Osteocyte (in vitro differentiated cells): ENCODE measurements at regions not wholly inside any gene's neighbourhood (a gene's known extent, or its start where the extent isn't known, plus 50 kb on each side); places are given as distances from the start of the nearest gene placed in this dataset.

Experiments used
- DNase-seq: peaks from one replicate; pipeline ENCODE4 v3.0.0; 2021; ENCODE audit warnings: mixed read lengths; ENCODE audit not compliant: unreplicated experiment; ENCODE audit errors: extremely low spot score
- H3K27ac Mint-ChIP-seq: one replicate; pipeline ENCODE4 v1.8.0; 2021; ENCODE audit warnings: mild to moderate bottlenecking, mixed read lengths; ENCODE audit not compliant: unreplicated experiment
- H3K27me3 Mint-ChIP-seq: one replicate; pipeline ENCODE4 v1.8.0; 2021; ENCODE audit warnings: mixed read lengths; ENCODE audit not compliant: unreplicated experiment
- H3K36me3 Mint-ChIP-seq: one replicate; pipeline ENCODE4 v1.8.0; 2021; ENCODE audit warnings: mixed read lengths; ENCODE audit not compliant: unreplicated experiment
- H3K4me1 Mint-ChIP-seq: one replicate; pipeline ENCODE4 v1.8.0; 2021; ENCODE audit warnings: mixed read lengths; ENCODE audit not compliant: unreplicated experiment
- H3K4me3 Mint-ChIP-seq: one replicate; pipeline ENCODE4 v1.8.0; 2021; ENCODE audit warnings: mild to moderate bottlenecking, moderate library complexity, mixed read lengths; ENCODE audit not compliant: unreplicated experiment
- H3K9me3 Mint-ChIP-seq: one replicate; pipeline ENCODE4 v1.8.0; 2021; ENCODE audit warnings: mixed read lengths; ENCODE audit not compliant: unreplicated experiment
- CTCF ChIP-seq: fragments of 200-600 bp; sonication (generic); IDR thresholded peaks from 2 replicates; pipeline ENCODE4 v1.5.0; 2021; ENCODE audit warnings: antibody characterized with exemption, mild to moderate bottlenecking, moderate library complexity

- H3K9me3 Mint-ChIP-seq, result peaks cover 6% of the 10 kb centered on the region
- H3K27ac Mint-ChIP-seq, result no peak overlapping the region
- no peaks in the 10 kb centered on the region for H3K27me3 Mint-ChIP-seq
- TF ChIP-seq CTCF, result no peak
- no peaks in the 10 kb centered on the region for H3K36me3 Mint-ChIP-seq
- no peak for DNase-seq
- H3K4me1 Mint-ChIP-seq, result peaks cover 2% of the 10 kb centered on the region
- no peak overlapping the region for H3K4me3 Mint-ChIP-seq
Observed at GRCh38 chr13:33364192-33364591, 78.6 kb upstream of the STARD13 start.

- Mint-ChIP-seq H3K4me3 (no peak overlapping the region), H3K27ac (no peak overlapping the region), H3K4me1 (peaks cover 2% of the 10 kb centered on the region), H3K36me3 (no peaks in the 10 kb centered on the region), H3K27me3 (no peaks in the 10 kb centered on the region), H3K9me3 (no peaks in the 10 kb centered on the region)
- no peak for TF ChIP-seq CTCF
- no peak for DNase-seq
Observed at GRCh38 chr13:33366469-33367062, 81.0 kb upstream of the STARD13 start.

GRCh38 chr13:33367171-33367895, 81.8 kb upstream of the STARD13 start:
- no peak for DNase-seq
- H3K4me3 Mint-ChIP-seq, result no peak overlapping the region
- H3K27me3 Mint-ChIP-seq, result no peaks in the 10 kb centered on the region
- H3K4me1 Mint-ChIP-seq, result peaks cover 2% of the 10 kb centered on the region
- no peaks in the 10 kb centered on the region for H3K9me3 Mint-ChIP-seq
- H3K27ac Mint-ChIP-seq, result no peak overlapping the region
- H3K36me3 Mint-ChIP-seq, result no peaks in the 10 kb centered on the region
- TF ChIP-seq CTCF, result no peak

GRCh38 chr13:33367926-33368325, 82.4 kb upstream of the STARD13 start:
- no peak overlapping the region for H3K27ac Mint-ChIP-seq
- TF ChIP-seq CTCF, result no peak
- H3K27me3 Mint-ChIP-seq, result no peaks in the 10 kb centered on the region
- H3K4me3 Mint-ChIP-seq, result no peak overlapping the region
- H3K4me1 Mint-ChIP-seq, result peaks cover 2% of the 10 kb centered on the region
- no peaks in the 10 kb centered on the region for H3K36me3 Mint-ChIP-seq
- H3K9me3 Mint-ChIP-seq, result no peaks in the 10 kb centered on the region
- no peak for DNase-seq

- no peak for DNase-seq
- Mint-ChIP-seq H3K9me3 (no peaks in the 10 kb centered on the region), H3K27me3 (no peaks in the 10 kb centered on the region), H3K4me3 (no peak overlapping the region), H3K36me3 (no peaks in the 10 kb centered on the region), H3K27ac (no peak overlapping the region), H3K4me1 (peaks cover 2% of the 10 kb centered on the region)
- TF ChIP-seq CTCF, result no peak
Observed at GRCh38 chr13:33369073-33369472, 83.5 kb upstream of the STARD13 start.
